Loucy (cell line): ENCODE measurements at regions not wholly inside any gene's neighbourhood (a gene's known extent, or its start where the extent isn't known, plus 50 kb on each side); places are given as distances from the start of the nearest gene placed in this dataset.

Experiments
- H2AFZ ChIP-seq: fragments of 200-600 bp; sonication (generic); 2 replicates; pipeline ENCODE4 v1.6.0; 2016; ENCODE audit warnings: antibody characterized with exemption, mild to moderate bottlenecking, low read length, moderate library complexity
- H3F3A ChIP-seq: fragments of 200-600 bp; 2 replicates; pipeline ENCODE4 v1.6.0; 2016; ENCODE audit warnings: antibody characterized with exemption, low read depth, mild to moderate bottlenecking
- H3K27me3 ChIP-seq: fragments of 200-600 bp; sonication (generic); 2 replicates; pipeline ENCODE4 v1.6.1; 2014; ENCODE audit warnings: low read length, mild to moderate bottlenecking; ENCODE audit not compliant: insufficient read depth, poor library complexity, severe bottlenecking
- H3K36me3 ChIP-seq: fragments of 200-600 bp; sonication (generic); 2 replicates; pipeline ENCODE4 v1.6.1; 2016; ENCODE audit warnings: low read length; ENCODE audit not compliant: insufficient read depth
- H3K4me1 ChIP-seq: fragments of 200-600 bp; sonication (generic); 2 replicates; pipeline ENCODE4 v1.5.1; 2014; ENCODE audit warnings: low read length, mild to moderate bottlenecking; ENCODE audit not compliant: insufficient read depth, poor library complexity, severe bottlenecking
- H3K4me2 ChIP-seq: fragments of 200-600 bp; sonication (generic); 2 replicates; pipeline ENCODE4 v1.6.0; 2014; ENCODE audit warnings: antibody characterized with exemption, low read length, low read depth, mild to moderate bottlenecking; ENCODE audit not compliant: poor library complexity, severe bottlenecking
- H3K4me3 ChIP-seq: fragments of 200-600 bp; sonication (generic); 2 replicates; pipeline ENCODE4 v1.5.1; 2014; ENCODE audit warnings: low read length, mild to moderate bottlenecking, mixed read lengths; ENCODE audit not compliant: poor library complexity, severe bottlenecking
- H3K79me2 ChIP-seq: fragments of 200-600 bp; sonication (generic); 2 replicates; pipeline ENCODE4 v1.6.1; 2014; ENCODE audit warnings: low read length; ENCODE audit not compliant: insufficient read depth
- H3K9ac ChIP-seq: fragments of 200-600 bp; sonication (generic); 2 replicates; pipeline ENCODE4 v1.6.0; 2014; ENCODE audit warnings: mild to moderate bottlenecking, low read depth, low read length, moderate library complexity; ENCODE audit not compliant: poor library complexity, severe bottlenecking
- H3K9me2 ChIP-seq: fragments of 200-600 bp; sonication (generic); replicated peaks from 2 replicates; pipeline ENCODE4 v1.6.1; 2016; ENCODE audit warnings: low read depth, low read length, mixed read lengths
- H3K9me3 ChIP-seq: fragments of 200-600 bp; sonication (generic); 2 replicates; pipeline ENCODE4 v1.6.1; 2014; ENCODE audit warnings: mild to moderate bottlenecking, antibody characterized with exemption, low read length, low read depth; ENCODE audit not compliant: insufficient read depth
- H4K20me1 ChIP-seq: fragments of 200-600 bp; sonication (generic); 2 replicates; pipeline ENCODE4 v1.6.0; 2014; ENCODE audit warnings: antibody characterized with exemption, low read length, mild to moderate bottlenecking; ENCODE audit not compliant: insufficient read depth, poor library complexity, severe bottlenecking
- EZH2phosphoT487 ChIP-seq: fragments of 200-600 bp; IDR thresholded peaks from 2 replicates; pipeline ENCODE4 v1.6.1; 2018; ENCODE audit warnings: antibody characterized with exemption, mild to moderate bottlenecking, moderate library complexity, borderline replicate concordance
- TF ChIP-seq, protein P1 (sequence below): fragments of 200-600 bp; sonication (generic); conservative IDR thresholded peaks from 2 replicates; pipeline ENCODE4 v1.5.1; 2014; ENCODE audit warnings: mild to moderate bottlenecking, antibody characterized with exemption, low read length

DNA sequence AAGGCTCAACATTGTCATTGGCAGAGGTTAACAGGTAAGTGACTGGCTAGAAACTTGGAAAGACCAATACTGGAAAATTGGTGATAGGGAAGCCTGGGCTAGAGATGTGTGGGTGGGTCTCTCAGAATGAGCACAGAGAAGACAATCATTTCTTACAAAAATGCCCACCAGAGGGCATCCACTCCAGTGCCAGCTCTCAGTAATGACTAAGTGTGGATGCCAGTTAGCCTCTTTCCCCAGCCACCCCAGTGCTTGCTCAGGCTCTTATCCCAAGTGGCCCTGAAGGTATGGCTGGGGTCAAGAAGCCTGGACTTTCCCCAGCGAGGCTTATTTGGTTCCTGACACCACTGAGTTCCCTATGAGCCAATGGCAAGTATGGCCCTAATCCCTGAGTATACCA is 115.9 kb upstream of the ST8SIA2 start:
- Histone ChIP-seq H3K9me3 (no peaks in the 10 kb centered on the region), H3K9me2 (no peaks in the 10 kb centered on the region), H2AFZ (no peak overlapping the region), H3F3A (no peaks in the 10 kb centered on the region), H4K20me1 (no peaks in the 10 kb centered on the region), H3K27me3 (no peaks in the 10 kb centered on the region), H3K4me1 (no peaks in the 10 kb centered on the region), H3K79me2 (no peaks in the 10 kb centered on the region), H3K9ac (no peak overlapping the region), H3K36me3 (no peaks in the 10 kb centered on the region), H3K4me2 (no peak overlapping the region), H3K4me3 (no peak overlapping the region)
- TF ChIP-seq, protein P1, sequence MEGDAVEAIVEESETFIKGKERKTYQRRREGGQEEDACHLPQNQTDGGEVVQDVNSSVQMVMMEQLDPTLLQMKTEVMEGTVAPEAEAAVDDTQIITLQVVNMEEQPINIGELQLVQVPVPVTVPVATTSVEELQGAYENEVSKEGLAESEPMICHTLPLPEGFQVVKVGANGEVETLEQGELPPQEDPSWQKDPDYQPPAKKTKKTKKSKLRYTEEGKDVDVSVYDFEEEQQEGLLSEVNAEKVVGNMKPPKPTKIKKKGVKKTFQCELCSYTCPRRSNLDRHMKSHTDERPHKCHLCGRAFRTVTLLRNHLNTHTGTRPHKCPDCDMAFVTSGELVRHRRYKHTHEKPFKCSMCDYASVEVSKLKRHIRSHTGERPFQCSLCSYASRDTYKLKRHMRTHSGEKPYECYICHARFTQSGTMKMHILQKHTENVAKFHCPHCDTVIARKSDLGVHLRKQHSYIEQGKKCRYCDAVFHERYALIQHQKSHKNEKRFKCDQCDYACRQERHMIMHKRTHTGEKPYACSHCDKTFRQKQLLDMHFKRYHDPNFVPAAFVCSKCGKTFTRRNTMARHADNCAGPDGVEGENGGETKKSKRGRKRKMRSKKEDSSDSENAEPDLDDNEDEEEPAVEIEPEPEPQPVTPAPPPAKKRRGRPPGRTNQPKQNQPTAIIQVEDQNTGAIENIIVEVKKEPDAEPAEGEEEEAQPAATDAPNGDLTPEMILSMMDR: peak; percentile 52
- no peak for TF ChIP-seq EZH2phosphoT487

DNA sequence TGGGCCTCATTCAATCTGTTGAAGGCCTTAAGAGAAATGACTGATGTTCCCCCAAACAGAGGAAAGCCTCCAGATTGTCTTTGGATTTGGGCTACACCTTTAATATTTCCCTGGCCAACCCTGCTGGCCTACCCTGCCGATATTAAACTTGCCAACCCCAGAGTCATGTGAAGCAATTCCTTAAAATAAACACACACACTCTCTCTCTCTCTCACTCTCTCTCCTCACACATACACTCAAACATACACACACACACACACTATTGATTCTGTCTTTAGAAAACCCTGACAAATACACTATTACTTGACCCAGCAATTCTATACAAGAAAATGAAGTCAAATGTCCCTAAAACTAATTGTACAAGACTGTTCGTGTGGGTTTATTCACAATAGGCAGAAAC is 109.9 kb upstream of the ST8SIA2 start:
- H2AFZ ChIP-seq: no peak overlapping the region
- no peaks in the 10 kb centered on the region for H3K79me2 ChIP-seq
- H3K4me3 ChIP-seq: no peak overlapping the region
- H3K9ac ChIP-seq: no peak overlapping the region
- no peak for TF ChIP-seq EZH2phosphoT487
- TF ChIP-seq, protein P1: no peak
- no peak overlapping the region for H3K4me2 ChIP-seq
- H3K4me1 ChIP-seq: no peaks in the 10 kb centered on the region
- no peaks in the 10 kb centered on the region for H3K36me3 ChIP-seq
- no peaks in the 10 kb centered on the region for H4K20me1 ChIP-seq
- no peaks in the 10 kb centered on the region for H3K9me3 ChIP-seq
- H3K9me2 ChIP-seq: no peaks in the 10 kb centered on the region
- H3F3A ChIP-seq: no peaks in the 10 kb centered on the region
- H3K27me3 ChIP-seq: no peaks in the 10 kb centered on the region

DNA sequence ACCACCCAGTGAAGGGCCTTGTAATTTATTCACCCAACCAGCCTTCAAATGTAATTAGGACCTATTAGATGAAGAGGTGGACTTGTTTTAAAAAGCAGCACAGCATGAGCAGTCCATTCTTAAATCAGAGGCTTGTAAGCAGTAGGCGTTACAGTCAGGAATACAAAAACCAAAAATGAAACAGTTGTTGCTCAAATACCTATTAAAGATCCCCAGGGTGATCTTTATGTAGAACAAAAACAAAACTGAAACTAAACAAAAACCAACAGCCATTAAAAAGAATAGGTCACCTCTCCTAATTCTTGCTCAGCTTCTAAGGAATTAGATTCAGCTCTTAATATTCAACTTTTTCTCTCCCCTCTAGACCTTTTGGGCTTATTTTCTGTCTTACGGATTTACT is 104.9 kb upstream of the ST8SIA2 start:
- no peaks in the 10 kb centered on the region for H3K9me2 ChIP-seq
- H3K4me3 ChIP-seq: no peak overlapping the region
- H3K79me2 ChIP-seq: no peaks in the 10 kb centered on the region
- H3K27me3 ChIP-seq: no peaks in the 10 kb centered on the region
- no peak for TF ChIP-seq EZH2phosphoT487
- TF ChIP-seq, protein P1: no peak
- H4K20me1 ChIP-seq: no peaks in the 10 kb centered on the region
- H3K9me3 ChIP-seq: no peaks in the 10 kb centered on the region
- peak overlapping the region; percentile 12 for H3K4me2 ChIP-seq
- H3K36me3 ChIP-seq: no peaks in the 10 kb centered on the region
- no peaks in the 10 kb centered on the region for H3K4me1 ChIP-seq
- no peak overlapping the region for H3K9ac ChIP-seq
- H2AFZ ChIP-seq: no peak overlapping the region
- no peaks in the 10 kb centered on the region for H3F3A ChIP-seq
